HG02610 (cell line): ENCODE measurements at regions not wholly inside any gene's neighbourhood (a gene's known extent, or its start where the extent isn't known, plus 50 kb on each side); places are given as distances from the start of the nearest gene placed in this dataset.
A peak's percentile ranks its signal among the peaks of the same experiment; 100 is the strongest.

Experiments used
- ATAC-seq: cut with Tn5 transposase; IDR thresholded peaks from one replicate; pipeline ENCODE4 v1.9.1; 2021; ENCODE audit warnings: mild to moderate bottlenecking, moderate library complexity; ENCODE audit not compliant: unreplicated experiment

DNA sequence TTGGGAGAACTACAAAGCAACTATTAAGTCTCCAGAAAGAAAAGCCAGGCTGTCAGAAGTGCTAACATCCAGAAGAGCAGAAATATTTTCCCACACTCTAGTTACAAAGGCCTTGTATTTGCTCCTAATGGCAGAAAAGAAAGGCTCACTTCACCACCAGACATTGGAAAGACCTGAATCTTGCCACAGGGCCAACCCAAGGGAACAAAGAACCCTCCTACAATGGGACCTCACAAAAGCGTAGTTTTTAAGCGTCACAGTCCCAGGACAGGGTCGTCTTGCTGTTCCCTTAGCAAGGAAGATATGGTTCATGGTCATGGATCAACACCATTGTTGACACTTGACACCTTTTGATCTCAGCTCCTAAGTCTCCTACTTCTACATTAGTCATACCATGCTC, 119.1 kb downstream of the RPS29 start:
- ATAC-seq = no peak

DNA sequence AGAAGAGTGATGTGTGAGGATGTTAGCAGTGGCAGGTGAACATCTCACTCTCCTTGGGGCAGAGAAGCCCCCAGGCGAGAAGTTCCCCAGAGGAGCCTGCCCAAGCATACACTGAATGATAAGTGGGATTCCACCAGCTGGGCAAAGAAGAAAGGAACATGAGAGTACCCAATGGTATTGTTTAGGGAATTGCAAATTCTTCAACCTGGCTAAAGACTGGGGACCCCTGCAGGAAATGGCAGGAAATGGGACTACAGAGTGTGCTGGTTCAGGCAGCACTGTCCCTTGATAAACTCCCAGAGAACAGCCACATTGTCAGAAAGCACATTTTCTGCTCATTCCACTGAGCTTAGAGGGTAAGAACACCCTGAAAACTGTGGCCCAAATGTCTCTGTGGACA, 121.3 kb downstream of the RPS29 start:
- no peak for ATAC-seq

DNA sequence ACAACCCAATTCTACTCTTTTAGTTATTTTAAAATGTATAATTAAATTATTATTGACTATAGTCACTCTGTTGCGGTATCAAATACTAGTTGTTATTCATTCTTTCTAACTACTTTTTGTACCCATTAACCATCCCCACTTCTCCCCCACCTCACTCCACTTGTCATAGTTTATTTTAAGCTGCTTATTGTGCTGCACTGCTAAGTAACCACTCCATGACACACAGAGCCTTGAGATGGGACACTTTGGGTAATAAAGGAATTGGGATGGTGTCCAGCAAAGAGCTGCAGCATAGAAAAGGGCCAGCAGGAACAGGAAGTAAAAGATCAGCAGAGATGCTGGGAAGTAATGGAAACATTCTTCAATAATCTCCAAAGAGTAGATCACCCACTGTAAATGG, 123.0 kb downstream of the RPS29 start:
- ATAC-seq = no peak

DNA sequence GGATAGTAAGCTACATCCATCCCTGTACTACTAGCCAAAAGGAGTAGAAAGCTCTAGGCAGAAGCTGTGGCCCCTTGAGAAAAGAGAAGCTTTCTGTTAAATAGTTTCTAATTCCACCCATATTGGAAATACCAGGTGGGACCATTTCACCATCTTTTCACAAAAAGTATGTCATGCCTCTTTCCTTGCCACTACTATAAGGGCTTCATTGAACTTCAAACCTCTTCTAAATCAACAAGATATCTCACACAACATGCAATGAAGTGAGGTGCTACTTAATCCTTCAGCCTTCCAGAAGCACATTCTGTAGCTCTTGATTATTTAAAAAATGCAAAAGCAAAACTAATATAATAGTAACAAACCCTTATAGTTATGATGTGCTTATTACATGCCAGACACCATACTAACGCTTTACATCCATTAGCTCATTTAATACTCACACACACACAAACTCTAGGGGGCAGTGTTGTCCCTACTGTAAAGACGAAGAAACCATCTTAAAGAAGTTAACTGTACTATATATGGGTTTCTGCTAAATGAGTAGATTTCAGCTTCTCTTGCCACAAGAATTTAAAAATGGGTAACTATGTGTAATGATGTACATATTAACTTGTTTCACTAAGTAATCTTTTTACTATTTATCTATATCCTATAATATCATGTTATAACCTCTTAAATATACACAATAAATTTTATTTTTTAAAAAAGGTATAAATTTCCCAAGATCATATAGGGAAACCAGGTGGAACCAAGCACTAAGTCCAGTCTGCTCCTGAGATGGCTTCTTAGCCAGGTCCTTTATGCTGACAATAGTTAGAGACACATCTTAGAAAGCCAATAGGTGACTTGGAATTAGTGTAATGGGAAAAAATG, 124.4 kb downstream of the RPS29 start:
- peak; percentile 86 for ATAC-seq

DNA sequence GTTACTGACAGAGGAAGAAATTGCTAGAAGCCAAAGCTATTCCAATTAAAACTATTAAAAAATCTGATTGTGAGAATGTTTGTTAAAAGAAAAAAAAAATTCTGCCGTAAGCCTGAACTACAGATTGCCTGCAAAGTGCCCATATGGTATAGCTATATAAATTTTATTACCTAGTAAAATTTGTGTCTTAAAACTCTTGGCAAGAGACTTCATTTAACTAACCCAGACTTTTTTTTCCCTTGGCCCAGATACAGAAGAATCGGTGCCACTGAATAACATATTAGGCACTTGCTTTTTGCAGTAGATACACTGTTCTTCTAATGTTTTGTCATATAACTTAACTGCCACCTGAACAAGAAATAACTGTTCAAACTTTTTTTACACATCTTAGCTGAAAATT, 125.5 kb downstream of the RPS29 start:
- ATAC-seq = no peak

DNA sequence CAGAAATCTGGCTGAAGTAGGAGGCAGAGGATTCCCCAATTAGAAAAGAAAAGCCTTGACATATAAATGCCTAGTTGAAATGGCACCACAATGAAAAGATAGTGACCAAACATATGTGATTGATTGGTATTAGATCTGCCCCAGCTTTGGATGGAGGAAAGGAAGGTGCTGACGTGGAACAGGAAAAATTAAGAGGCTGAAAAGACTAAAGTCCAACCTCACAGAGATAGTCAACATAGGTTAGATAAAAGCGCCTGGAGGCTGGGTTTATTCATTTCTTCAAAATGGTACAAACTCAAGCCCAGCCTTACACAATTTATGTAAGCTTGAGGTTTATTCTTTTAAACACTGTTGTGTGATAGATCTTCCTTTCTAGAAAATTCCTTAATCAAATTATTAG, 129.6 kb downstream of the RPS29 start:
- no peak for ATAC-seq

DNA sequence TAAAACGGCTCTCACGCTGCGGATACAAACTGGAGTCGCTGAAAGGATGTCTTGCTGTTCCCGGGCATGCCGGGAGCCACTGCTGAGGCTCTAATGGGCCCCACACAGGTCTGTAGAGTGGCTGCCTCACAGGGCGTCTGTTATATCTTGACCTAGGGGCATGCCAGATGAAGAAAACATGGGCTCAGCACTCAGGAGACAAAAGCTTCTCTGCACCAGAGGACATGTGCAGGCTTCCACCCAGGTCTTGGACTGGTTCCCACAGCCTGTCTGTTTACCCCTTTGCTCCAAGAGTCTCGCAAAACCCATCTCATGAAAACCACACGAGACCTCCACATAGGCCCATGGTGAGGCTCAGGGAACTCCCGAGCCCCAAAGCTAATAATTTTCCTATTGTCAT, 134.2 kb downstream of the RPS29 start:
- no peak for ATAC-seq

DNA sequence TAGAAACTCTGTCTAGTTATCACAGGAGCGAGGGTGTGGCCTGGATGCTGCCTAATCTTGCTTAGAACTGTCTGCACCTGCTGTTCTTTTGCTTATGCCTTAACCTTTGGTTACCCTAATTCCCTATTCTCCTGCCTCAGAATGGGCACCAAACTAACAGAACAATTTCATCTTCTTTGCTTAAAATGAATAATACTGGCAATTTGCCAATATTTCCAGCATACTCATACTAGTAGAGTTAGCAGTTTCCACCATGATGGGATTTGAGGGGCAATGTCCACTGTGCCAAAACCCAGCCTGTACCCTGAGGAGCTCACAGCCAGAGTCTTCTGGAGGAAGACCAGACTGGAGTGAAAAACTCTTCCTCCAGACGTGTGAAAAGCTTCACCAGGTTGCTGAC, 136.4 kb downstream of the RPS29 start:
- ATAC-seq = no peak

DNA sequence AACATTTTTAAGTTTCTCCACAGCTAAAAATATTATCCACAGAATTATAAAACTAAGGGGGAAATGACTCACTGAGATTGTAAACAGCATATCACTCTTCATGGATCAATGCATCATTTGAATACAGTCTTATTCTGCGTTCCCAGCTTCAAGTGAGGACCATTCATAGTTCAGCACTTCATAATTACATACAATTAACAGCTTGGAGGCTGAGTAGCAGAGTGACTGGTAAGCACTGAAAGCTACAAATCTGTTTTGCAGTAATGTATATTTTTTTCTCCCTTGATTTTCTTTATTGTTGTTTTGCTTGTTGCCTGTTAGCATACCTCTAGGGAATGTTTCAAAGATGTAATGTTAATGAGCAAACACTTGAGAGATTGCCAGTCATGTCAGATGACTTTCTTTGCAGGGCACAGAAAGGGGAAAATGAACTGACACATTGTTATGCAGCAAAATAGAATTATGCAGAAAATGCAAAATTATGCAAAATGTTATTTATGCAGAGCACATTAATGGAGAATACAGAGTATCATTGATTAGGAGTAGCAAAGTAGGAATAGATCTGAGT, 138.6 kb downstream of the RPS29 start:
- no peak for ATAC-seq

DNA sequence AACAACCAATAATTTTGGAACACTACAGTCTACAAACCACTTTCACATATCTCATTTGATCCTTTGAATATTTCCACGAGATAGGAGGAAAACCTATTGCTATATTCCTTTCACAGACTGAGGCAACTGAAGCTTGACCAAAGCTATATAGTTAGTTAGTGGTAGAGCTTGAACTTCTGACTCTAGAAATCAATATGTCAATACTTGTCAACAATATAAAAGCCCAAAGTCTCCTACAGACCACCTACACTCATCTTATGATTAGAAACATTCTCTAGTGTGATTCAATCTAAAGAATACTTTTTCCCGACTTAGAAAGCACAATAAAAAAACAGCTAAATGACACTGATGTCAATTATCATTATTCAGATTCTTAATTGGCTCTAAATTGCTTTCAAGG, 139.4 kb downstream of the RPS29 start:
- no peak for ATAC-seq

DNA sequence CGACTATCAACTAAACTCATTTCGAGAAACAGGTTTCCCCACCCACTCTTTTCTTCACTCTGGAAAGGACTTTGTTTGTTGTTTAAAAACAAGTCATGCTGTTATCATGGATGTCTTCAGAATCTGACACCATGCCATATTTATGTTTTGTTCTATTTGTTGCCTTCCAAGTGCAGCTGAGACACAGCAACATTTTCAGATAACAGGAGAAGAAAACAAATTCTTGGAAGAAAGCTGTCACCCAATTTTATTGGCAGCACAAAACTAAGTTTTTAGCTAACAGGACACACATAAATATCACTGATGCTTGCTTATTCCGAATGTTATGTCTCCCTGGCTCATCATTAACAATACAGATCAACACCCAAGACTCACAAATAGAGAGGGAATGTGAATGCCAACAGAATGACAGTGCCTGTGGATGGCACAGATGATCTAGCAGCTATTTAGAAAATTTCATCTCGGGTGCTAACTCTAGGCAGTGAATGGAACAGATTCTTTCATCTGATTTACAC, 147.9 kb downstream of the RPS29 start:
- no peak for ATAC-seq

DNA sequence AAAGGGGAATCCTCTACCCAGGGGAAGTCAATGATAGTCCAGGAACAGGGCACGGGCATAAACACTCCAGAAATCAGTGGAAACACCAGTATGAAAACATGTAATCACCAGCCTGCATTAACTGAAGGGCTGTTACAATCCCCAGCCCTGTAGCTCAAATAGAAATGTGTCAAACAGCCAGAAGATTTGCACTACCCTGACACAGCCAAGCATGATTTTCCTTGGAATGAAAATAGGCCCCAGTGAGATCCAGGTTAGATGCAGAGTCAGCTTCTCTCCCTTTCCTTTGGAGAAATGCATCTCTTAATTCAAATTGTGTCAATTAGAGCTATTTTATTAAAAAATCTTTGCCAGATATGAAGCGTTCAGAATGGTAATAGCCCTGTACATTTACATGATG, 158.1 kb downstream of the RPS29 start:
- no peak for ATAC-seq

DNA sequence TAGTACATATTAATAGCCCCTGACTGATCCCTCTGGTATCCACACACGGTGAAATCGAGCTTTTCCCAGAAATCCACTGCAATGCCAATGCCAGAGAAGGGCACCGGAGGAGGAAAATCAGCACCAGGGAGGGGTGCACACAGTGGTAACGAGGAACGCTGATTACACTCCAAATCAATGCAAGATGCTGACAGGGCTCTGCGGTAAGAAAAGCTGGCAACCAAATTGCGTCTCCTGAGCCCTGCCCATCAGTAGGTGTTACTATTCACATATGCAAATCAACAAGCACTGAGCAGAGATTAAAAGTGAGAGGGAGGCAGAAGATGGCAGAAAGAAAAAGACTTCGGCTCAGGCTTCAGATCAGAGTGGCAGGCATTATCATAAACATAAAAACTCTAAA, 159.1 kb downstream of the RPS29 start:
- ATAC-seq = no peak

DNA sequence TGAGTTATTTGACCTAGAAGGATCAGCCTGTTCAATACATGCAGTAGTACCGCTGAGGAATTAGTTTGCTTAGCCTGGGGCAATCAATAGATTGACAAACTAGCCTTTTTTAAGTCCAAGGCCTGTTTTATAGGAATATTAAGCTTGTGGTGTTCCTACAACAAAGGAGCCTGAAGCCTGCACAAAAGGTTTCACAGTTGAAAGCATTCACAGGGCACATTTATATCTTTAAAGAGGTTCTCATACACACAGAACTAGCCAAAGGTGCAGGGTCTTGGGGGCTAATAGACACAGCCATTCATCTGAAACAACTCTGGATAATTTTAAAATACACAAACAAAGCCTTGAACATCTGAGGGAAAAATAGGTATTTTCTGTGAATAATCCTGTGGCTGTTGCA, 160.3 kb downstream of the RPS29 start:
- ATAC-seq = no peak

DNA sequence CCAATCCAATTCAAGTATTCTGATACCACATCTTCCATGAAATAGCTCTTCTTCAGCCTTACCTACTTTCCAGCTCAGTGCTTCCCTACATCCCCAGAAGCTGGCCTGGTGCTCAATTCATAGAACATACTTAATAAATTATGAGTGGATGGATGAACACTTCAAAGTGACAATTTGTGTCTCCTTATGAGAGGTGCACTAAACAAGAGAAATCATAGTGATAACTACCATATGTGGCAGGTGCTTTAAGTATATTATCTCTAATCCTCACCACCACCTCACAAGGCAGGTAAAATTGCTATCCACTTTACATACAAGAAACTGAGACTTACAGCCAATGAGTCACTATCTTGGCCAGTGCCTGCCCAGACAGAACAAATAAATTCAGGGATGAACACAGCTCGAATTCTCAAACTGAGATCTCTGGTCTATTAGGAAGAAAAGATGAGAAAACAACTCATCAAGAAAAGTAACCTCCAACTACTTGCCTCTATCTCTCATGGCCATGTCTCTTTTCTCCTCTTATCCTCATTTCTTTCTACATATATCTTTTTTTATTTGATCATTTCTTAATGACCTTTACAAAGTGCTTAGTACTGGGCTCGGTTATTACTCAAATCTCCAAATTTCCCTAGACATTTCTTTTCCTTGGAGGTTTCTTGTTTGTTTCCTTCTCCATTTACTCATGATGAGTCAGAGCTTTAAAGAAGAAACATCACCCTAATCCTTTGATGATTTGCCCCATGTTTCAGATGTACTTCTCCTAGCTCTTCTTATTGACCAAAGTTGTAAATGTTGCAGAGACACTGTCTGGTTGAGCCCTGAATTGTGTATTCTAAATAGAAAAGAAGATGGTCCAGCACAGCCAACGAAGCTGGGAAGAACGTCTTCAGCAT, 161.5 kb downstream of the RPS29 start:
- ATAC-seq = no peak

DNA sequence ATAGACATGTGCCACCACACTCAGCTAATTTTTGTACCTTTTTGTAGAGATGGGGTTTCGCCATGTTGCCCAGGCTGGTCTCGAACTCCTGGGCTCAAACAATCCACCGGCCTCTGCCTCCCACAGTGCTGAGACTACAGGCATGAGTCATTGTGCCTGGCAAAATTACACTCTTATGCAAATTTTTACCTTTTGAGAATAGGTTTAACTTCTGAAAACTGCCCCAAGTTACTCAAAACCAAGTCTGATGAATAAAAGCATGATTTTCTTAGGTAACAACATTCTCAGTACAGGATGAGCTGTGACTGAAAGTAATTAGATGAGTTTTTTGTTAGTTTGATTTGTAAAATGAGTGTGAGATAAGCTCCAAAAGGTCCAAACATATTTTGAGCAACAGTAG, 166.0 kb downstream of the RPS29 start:
- peak; percentile 90 for ATAC-seq

DNA sequence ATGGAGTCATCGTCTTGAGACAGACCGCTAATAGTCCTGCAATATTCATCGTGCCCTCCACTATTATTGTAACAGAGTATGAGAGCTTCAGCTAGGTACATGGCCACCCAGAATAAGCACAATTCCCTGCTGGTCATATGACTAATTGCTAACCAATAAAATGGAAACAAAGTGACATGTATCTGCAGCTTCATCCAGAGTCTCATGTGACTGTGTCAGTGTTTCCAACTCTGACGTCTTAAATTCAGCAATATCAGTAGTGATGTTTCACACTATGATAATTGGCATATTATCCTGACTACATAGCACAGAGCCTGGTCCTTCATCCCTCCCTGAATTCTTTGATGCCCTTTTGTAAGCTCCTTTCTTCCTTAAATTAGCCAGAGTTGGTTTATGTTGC, 167.4 kb downstream of the RPS29 start:
- ATAC-seq = no peak

DNA sequence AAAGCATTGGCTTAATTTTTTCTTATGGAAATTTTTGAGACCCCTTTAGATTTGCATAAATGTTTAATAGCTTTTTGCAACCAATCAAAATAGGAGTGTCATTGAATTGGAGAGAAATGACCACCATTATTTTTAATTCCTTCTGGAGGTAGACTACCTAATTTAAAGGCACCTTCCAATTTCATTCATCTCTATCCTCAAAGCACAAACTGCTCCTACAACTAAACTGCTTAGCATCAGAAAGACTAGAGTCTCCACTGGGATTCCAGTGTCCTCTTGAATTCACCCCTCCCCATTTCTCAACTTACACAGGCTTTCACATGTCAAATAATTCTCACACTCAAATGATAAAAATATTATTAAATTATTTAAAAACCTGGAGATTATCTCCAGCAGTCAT, 168.4 kb downstream of the RPS29 start:
- no peak for ATAC-seq

DNA sequence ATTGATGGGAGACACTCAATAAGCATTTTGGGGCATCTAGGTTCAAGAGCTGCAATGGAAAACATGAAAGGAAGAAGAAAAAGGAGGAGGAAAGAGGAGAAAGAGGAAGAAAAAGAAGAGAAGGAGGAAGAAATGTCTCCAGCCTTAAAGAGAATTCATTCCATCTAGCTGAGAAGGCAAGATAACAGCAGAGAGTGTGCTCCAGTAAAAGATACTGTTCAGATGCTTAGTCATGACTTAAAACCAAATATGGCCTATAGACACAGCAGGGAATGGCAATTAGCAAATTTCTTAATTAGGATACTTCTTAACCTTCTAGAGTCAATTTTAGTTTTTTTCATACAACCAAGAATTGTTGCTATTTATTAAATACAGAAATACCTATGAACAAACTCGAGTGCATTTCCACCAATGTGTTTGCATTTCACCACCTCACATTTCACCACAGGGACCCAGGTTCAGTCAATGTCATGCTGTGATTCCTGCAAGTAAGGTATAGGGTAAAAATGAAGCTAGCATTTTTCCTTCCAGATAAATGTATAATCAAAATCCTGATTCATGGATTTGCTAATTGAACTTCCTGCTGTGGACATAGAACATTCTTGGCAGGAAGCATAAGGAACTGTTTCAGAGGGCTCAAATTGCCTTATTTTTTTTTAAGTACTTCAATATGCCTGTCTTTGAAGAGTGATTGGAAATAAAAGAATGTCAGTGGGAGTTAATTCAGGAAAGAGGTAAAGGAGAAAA, 177.8 kb downstream of the RPS29 start:
- ATAC-seq = no peak

DNA sequence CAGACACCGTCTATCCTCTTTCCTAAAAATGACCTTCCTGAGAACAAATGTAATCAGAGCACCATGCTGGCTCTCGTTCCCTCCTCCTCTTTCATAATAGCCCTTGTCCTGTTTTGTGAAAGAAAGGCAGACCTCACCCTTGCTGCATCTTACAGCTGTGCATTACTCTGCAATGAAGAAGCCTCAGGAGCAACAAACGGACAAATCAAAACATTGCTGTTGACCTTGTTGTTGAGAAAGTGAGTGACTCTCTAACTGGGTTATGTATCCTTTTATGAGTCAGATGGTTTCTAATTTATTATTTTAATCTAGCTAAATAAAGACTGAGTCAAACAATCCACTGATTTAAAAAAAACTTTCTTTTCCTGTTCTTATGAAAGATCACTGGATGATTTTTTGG, 180.9 kb downstream of the RPS29 start:
- no peak for ATAC-seq

DNA sequence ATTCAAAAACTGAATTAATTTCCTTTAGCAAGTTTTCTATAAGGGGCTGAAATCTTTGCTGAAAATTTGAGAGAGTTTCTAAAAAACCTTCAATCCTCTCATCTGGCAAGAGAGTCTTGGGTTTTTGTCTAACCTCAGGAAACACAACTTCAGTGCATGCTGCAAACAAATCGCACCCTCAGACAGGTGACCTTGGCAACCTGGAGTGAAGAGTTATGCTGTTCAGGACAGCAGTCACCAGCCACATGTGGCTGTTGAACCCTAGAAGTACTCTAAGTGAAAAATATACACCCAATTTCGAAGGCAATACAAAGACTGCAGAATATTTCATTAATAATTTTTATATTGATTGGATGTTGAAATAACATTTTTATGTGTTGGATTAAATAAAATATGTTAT, 184.8 kb downstream of the RPS29 start:
- ATAC-seq = no peak
